ENCODE measurements at regions not wholly inside any gene's neighbourhood (a gene's known extent, or its start where the extent isn't known, plus 50 kb on each side); places are given as distances from the start of the nearest gene placed in this dataset.

- peak in 1 of 2 experiments; percentile 10 for DNase-seq
These were observed 61.0 kb downstream of the GTPBP8 start for GRCh38 chr3:113051787-113052186.

- no peak for DNase-seq
These were observed 62.4 kb downstream of the GTPBP8 start for GRCh38 chr3:113053169-113053568.

GRCh38 chr3:113054552-113054951 is 63.8 kb downstream of the GTPBP8 start:
- no peak for DNase-seq

GRCh38 chr3:113055201-113055600 is 64.4 kb downstream of the GTPBP8 start:
- no peak for DNase-seq

- DNase-seq: no peak
These were observed 65.2 kb downstream of the GTPBP8 start for GRCh38 chr3:113055961-113056360.

- no peak for DNase-seq
These were observed 66.3 kb downstream of the GTPBP8 start for GRCh38 chr3:113057117-113057516.

GRCh38 chr3:113058188-113058587 is 67.4 kb downstream of the GTPBP8 start:
- no peak for DNase-seq

- DNase-seq: no peak
These were observed 71.9 kb downstream of the GTPBP8 start for GRCh38 chr3:113062705-113063104.

GRCh38 chr3:113063126-113063894 is 72.5 kb downstream of the GTPBP8 start:
- DNase-seq: no peak

- no peak for DNase-seq
These were observed 73.4 kb downstream of the GTPBP8 start for GRCh38 chr3:113064183-113064582.

- no peak for DNase-seq
These were observed 74.6 kb downstream of the GTPBP8 start for GRCh38 chr3:113065336-113065735.

- no peak for DNase-seq
These were observed 79.4 kb downstream of the GTPBP8 start for GRCh38 chr3:113070072-113070640.

- DNase-seq: no peak
These were observed 79.9 kb downstream of the GTPBP8 start for GRCh38 chr3:113070681-113071113.

- DNase-seq: no peak
These were observed 84.8 kb downstream of the GTPBP8 start for GRCh38 chr3:113075588-113075987.

- no peak for DNase-seq
These were observed 88.6 kb downstream of the GTPBP8 start for GRCh38 chr3:113079218-113079961.

- no peak for DNase-seq
These were observed 94.0 kb downstream of the GTPBP8 start for GRCh38 chr3:113084777-113085176.

- DNase-seq: no peak
These were observed 96.0 kb downstream of the GTPBP8 start for GRCh38 chr3:113086560-113087461.

- no peak for DNase-seq
These were observed 97.8 kb downstream of the GTPBP8 start for GRCh38 chr3:113088616-113089015.

- no peak for DNase-seq
These were observed 100.6 kb downstream of the GTPBP8 start for GRCh38 chr3:113091417-113091816.

- no peak for DNase-seq
These were observed 102.0 kb downstream of the GTPBP8 start for GRCh38 chr3:113092746-113093145.

GRCh38 chr3:113094337-113095221 is 103.8 kb downstream of the GTPBP8 start:
- no peak for DNase-seq

Measured in cerebellar nuclear complex (tissue), 1 donor.